Common myeloid progenitor, CD34-positive (primary cell): ENCODE measurements at regions not wholly inside any gene's neighbourhood (a gene's known extent, or its start where the extent isn't known, plus 50 kb on each side); places are given as distances from the start of the nearest gene placed in this dataset.

Experiments
- CTCF ChIA-PET: fragments of 350-600 bp; sonication (Branson Sonifier 250); formaldehyde crosslinking; loops from one replicate; lab custom pipeline; 2021; ENCODE audit warnings: antibody characterized with exemption; lab: Charles Lee
- POLR2A ChIA-PET: fragments of 350-600 bp; sonication (Branson Sonifier 250); formaldehyde crosslinking; loops from one replicate; lab custom pipeline; 2021; ENCODE audit warnings: antibody characterized with exemption; lab: Charles Lee
- DNase-seq, 3 donors: peaks; one replicate each; pipeline versions ENCODE4 v3.0.0 to v3.0.0-alpha.2; 2013
- H3K27ac ChIP-seq, 2 experiments: 1 replicate in 1 of 2; 2 replicates in 1 of 2; pipeline ENCODE4 v1.7.0; 2013; ENCODE audit warnings: inconsistent platforms in 2 of 2, low read length in 2 of 2, mild to moderate bottlenecking in 2 of 2, low read depth in 1 of 2, moderate library complexity in 1 of 2; ENCODE audit not compliant: severe bottlenecking in 2 of 2, insufficient read depth in 1 of 2, poor library complexity in 1 of 2
- H3K27me3 ChIP-seq, 5 experiments: replicated peaks in 2 of 5; 1 replicate in 3 of 5; 2 replicates in 2 of 5; pipeline versions ENCODE4 v1.6.1 to v1.7.0; 2013; ENCODE audit warnings: low read length in 4 of 5, mild to moderate bottlenecking in 2 of 5, moderate library complexity in 2 of 5, inconsistent platforms in 1 of 5; ENCODE audit not compliant: insufficient read depth in 5 of 5, control insufficient read depth in 4 of 5
- H3K36me3 ChIP-seq, 4 experiments: 1 replicate in 2 of 4; 2 replicates in 2 of 4; pipeline versions ENCODE4 v1.6.1 to v1.7.0; 2013; ENCODE audit warnings: low read length in 3 of 4, control low read depth in 1 of 4, mild to moderate bottlenecking in 1 of 4; ENCODE audit not compliant: control insufficient read depth in 4 of 4, insufficient read depth in 4 of 4
- H3K4me1 ChIP-seq, 4 experiments: 1 replicate in 3 of 4; 2 replicates in 1 of 4; pipeline versions ENCODE4 v1.6.1 to v1.7.1; 2013; ENCODE audit warnings: low read length in 3 of 4, mild to moderate bottlenecking in 3 of 4, control low read depth in 1 of 4, inconsistent platforms in 1 of 4, moderate library complexity in 1 of 4; ENCODE audit not compliant: control insufficient read depth in 4 of 4, insufficient read depth in 4 of 4; ENCODE audit errors: control extremely low read depth in 1 of 4
- H3K4me3 ChIP-seq, 7 experiments: 1 replicate in 4 of 7; 2 replicates in 3 of 7; pipeline versions ENCODE4 v1.5.1 to v1.7.0; 2013; ENCODE audit warnings: mild to moderate bottlenecking in 7 of 7, low read length in 6 of 7, moderate library complexity in 6 of 7, inconsistent platforms in 2 of 7, low read depth in 2 of 7, control low read depth in 1 of 7; ENCODE audit not compliant: insufficient read depth in 4 of 7, control insufficient read depth in 1 of 7; ENCODE audit errors: extremely low read depth in 1 of 7
- H3K9me3 ChIP-seq, 5 experiments: 1 replicate in 4 of 5; 2 replicates in 1 of 5; pipeline versions ENCODE4 v1.6.1 to v1.7.1; 2013; ENCODE audit warnings: low read length in 4 of 5, mild to moderate bottlenecking in 2 of 5, inconsistent platforms in 1 of 5, low read depth in 1 of 5, moderate library complexity in 1 of 5; ENCODE audit not compliant: control insufficient read depth in 4 of 5, insufficient read depth in 2 of 5; ENCODE audit errors: control extremely low read depth in 1 of 5
- WGBS: methylation state at CpG from one replicate; pipeline ENCODE4 v1.1.5; 2013; ENCODE audit not compliant: insufficient coverage; 5-methylcytosine and 5-hydroxymethylcytosine counted together

DNA sequence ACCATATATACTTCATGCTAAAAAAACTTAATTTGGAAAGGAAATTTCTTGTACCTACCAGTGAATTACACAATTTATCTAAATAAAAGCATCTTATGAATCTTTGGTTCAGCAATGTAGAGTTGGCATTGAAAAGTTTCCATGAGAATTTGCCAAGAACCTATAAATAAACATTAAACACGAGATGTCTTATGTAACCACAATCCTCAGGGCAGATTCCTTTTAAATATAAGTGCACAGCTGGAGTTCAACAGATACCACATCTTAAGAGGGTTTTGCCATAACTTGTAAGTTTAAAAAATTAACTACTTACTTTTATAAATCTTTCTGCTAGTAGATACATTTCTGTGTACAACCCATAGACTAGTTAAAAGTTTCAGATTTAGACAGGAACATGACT is 499.3 kb upstream of the ARRDC4 start:
- ChIA-PET CTCF (no interaction called here), POLR2A (no interaction called here)
- Histone ChIP-seq H3K9me3 (no peaks in the 10 kb centered on the region), H3K27me3 (no peaks in the 10 kb centered on the region), H3K36me3 (no peaks in the 10 kb centered on the region), H3K27ac (no peak overlapping the region), H3K4me3 (no peak overlapping the region), H3K4me1 (no peaks in the 10 kb centered on the region)
- WGBS: no CpG with 5 or more reads among the region's 1 CpG
- no peak for DNase-seq

DNA sequence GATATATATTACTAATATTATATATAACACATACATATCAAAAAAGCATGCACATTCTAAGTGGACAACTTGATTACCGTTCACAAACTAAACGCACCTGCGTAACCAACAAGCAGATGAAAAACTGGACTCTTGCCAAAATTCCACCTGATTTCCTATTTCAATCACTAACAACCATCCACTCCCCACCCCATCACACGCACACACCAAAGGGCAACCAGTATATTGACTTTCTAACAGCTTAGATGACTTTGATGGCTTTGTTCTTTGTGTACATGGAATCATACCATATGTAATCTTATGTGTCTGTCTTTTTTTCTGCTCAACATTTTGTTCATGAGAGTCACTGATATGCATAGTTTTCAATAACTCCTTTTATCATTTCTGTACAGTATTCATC is 496.8 kb upstream of the ARRDC4 start:
- no peaks in the 10 kb centered on the region for H3K27me3 ChIP-seq
- WGBS: 96% methylated on average over 3 of the region's 4 CpGs
- ChIA-PET CTCF (no interaction called here), POLR2A (no interaction called here)
- no peak for DNase-seq
- H3K4me3 ChIP-seq: no peak overlapping the region
- H3K27ac ChIP-seq: no peak overlapping the region
- no peaks in the 10 kb centered on the region for H3K9me3 ChIP-seq
- H3K4me1 ChIP-seq: no peaks in the 10 kb centered on the region
- no peaks in the 10 kb centered on the region for H3K36me3 ChIP-seq

DNA sequence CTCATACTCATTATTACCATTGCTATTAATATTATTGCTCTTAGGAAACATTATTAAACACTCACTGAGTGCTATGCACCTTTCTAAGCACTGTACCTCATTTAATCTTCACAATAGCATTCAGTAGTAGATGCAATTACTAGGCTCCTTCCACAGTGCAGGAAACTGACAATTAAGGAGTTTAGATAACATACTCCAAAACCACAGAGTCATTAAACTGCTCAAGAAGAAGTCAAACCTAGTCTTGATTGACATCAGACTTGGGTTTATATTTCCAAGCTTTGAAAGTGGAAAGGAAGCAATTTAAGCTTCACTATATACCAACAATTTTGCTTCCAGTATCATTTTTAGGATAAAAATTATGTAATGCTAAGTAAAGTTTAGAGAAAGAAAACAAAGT is 490.1 kb upstream of the ARRDC4 start:
- Histone ChIP-seq H3K4me1 (no peaks in the 10 kb centered on the region), H3K27me3 (no peaks in the 10 kb centered on the region), H3K9me3 (no peaks in the 10 kb centered on the region), H3K4me3 (no peak overlapping the region), H3K36me3 (no peaks in the 10 kb centered on the region), H3K27ac (no peak overlapping the region)
- CTCF ChIA-PET: no interaction called here
- no peak for DNase-seq
- POLR2A ChIA-PET: no interaction called here

DNA sequence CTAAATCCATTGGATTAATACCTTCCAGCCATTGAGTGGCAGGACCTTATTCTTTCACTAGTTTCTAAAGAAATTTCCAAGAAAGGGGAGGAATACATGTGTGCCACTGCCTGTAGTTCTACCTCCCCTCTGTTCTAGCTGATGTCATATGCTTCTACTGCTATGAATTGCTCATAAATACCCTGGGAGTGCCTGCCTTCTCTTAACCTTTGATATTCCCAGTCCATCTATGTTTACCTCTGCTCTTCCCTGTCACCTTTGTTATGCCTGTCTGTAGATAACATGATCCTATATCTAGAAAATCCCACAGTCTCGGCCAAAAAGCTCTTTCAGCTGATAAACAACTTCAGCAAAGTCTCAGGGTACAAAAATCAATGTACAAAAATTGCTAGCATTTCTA is 486.9 kb upstream of the ARRDC4 start:
- no peaks in the 10 kb centered on the region for H3K4me1 ChIP-seq
- no peaks in the 10 kb centered on the region for H3K36me3 ChIP-seq
- whole genome bisulfite sequencing: no CpG with 5 or more reads among the region's 1 CpG
- POLR2A ChIA-PET: no interaction called here
- no peak overlapping the region for H3K4me3 ChIP-seq
- H3K27ac ChIP-seq: no peak overlapping the region
- H3K27me3 ChIP-seq: no peaks in the 10 kb centered on the region
- no peak for DNase-seq
- H3K9me3 ChIP-seq: no peaks in the 10 kb centered on the region
- CTCF ChIA-PET: no interaction called here

DNA sequence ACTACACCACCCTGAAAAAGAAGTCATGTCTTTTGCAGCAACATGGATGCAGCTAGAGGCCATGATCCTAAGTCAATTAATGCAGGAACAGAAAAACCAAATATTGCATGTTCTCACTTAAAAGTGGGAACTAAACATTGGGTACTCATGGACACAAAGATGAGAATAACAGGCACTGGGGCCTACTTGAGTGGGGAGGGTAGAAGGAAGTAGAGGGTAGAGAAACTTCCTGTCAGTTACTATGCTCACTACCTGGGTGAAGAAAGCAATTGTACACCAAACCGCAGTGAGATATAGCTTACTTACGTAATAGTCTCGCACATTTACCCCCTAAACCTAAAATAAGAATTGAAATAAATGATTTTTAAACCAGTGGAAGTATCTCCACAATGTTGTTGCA is 480.5 kb upstream of the ARRDC4 start:
- POLR2A ChIA-PET: no interaction called here

DNA sequence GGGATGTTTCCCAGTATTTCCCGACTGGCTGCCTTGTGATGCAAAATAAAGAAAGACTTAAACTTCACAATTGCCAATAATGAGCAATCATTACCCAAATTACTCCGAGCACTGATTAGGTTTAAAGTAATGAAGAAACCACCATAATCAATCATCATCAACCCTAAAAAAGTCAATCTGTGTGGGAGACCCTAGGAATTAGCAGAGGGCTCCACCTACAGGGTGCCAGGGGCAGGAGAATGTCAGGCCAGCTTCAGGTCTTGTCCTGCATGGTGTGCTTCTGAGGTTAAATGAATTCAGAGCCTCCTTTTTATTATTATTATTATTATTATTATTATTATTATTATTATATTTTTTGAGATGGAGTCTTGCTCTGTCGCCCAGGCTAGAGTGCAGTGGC is 478.0 kb upstream of the ARRDC4 start:
- Histone ChIP-seq H3K27ac (no peak overlapping the region), H3K36me3 (no peaks in the 10 kb centered on the region), H3K9me3 (peaks cover 0 to 4% (median 0%) of the 10 kb centered on the region in 5 experiments), H3K27me3 (no peaks in the 10 kb centered on the region), H3K4me3 (no peak overlapping the region), H3K4me1 (no peaks in the 10 kb centered on the region)
- WGBS: no CpG with 5 or more reads among the region's 3 CpGs
- POLR2A ChIA-PET: no interaction called here
- DNase-seq: no peak
- CTCF ChIA-PET: no interaction called here

More for the DNA sequence above, 480.5 kb upstream of the ARRDC4 start:
- peaks cover 0 to 4% (median 0%) of the 10 kb centered on the region in 5 experiments for H3K9me3 ChIP-seq
- H3K27me3 ChIP-seq: no peaks in the 10 kb centered on the region
- H3K36me3 ChIP-seq: no peaks in the 10 kb centered on the region
- CTCF ChIA-PET: no interaction called here
- WGBS: no CpG with 5 or more reads among the region's 3 CpGs
- DNase-seq: no peak
- H3K4me3 ChIP-seq: no peak overlapping the region
- no peak overlapping the region for H3K27ac ChIP-seq
- no peaks in the 10 kb centered on the region for H3K4me1 ChIP-seq

DNA sequence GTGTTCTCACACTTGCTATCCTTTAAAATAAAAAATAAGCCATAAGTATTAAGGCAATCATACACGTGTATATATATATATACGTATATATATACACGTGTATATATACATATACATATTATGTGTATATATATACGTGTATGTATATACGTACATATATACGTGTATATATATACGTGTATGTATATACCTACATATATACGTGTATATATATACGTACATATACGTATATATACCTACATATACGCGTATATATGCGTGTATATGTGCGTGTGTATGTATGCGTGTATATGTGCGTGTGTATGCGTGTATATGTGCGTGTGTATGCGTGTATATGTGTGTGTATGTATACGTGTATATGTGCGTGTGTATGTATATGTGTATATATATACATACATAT is 477.3 kb upstream of the ARRDC4 start:
- DNase-seq: no peak

More for the DNA sequence above, 477.3 kb upstream of the ARRDC4 start:
- Histone ChIP-seq H3K27ac (no peak overlapping the region), H3K9me3 (peaks cover 0 to 4% (median 0%) of the 10 kb centered on the region in 5 experiments), H3K36me3 (no peaks in the 10 kb centered on the region), H3K4me1 (no peaks in the 10 kb centered on the region), H3K27me3 (no peaks in the 10 kb centered on the region), H3K4me3 (no peak overlapping the region)
- ChIA-PET CTCF (no interaction called here), POLR2A (no interaction called here)
- no CpG with 5 or more reads among the region's 21 CpGs for WGBS
